ENCODE measurements at regions not wholly inside any gene's neighbourhood (a gene's known extent, or its start where the extent isn't known, plus 50 kb on each side); places are given as distances from the start of the nearest gene placed in this dataset.

GRCh38 chr4:125736057-125736456, 421.3 kb downstream of the FAT4 start:
- TF ChIP-seq, protein P1, sequence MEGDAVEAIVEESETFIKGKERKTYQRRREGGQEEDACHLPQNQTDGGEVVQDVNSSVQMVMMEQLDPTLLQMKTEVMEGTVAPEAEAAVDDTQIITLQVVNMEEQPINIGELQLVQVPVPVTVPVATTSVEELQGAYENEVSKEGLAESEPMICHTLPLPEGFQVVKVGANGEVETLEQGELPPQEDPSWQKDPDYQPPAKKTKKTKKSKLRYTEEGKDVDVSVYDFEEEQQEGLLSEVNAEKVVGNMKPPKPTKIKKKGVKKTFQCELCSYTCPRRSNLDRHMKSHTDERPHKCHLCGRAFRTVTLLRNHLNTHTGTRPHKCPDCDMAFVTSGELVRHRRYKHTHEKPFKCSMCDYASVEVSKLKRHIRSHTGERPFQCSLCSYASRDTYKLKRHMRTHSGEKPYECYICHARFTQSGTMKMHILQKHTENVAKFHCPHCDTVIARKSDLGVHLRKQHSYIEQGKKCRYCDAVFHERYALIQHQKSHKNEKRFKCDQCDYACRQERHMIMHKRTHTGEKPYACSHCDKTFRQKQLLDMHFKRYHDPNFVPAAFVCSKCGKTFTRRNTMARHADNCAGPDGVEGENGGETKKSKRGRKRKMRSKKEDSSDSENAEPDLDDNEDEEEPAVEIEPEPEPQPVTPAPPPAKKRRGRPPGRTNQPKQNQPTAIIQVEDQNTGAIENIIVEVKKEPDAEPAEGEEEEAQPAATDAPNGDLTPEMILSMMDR (IDR thresholded peaks at IDR 0.05; ENCODE audit: low read depth, low read length) = peak; percentile 22; the same call in 1 of the 2 replicates
- Histone ChIP-seq H3K27me3 (ENCODE audit: insufficient read depth, low read depth, severe bottlenecking) (no peaks in the 10 kb centered on the region), H3K27ac (no peak overlapping the region), H3K36me3 (no peaks in the 10 kb centered on the region), H3K9me3 (ENCODE audit: severe bottlenecking) (no peaks in the 10 kb centered on the region), H3K4me3 (ENCODE audit: low read depth, low read length) (no peak overlapping the region)
- no peak for DNase-seq

- Histone ChIP-seq H3K36me3 (no peaks in the 10 kb centered on the region), H3K27ac (no peak overlapping the region), H3K9me3 (ENCODE audit: severe bottlenecking) (peaks cover 4% of the 10 kb centered on the region), H3K4me3 (ENCODE audit: low read depth, low read length) (no peak overlapping the region), H3K27me3 (ENCODE audit: insufficient read depth, low read depth, severe bottlenecking) (no peaks in the 10 kb centered on the region)
- TF ChIP-seq, protein P1 (IDR thresholded peaks at IDR 0.05; ENCODE audit: low read depth, low read length) = no peak
- no peak for DNase-seq
Measured at GRCh38 chr4:125739760-125740159, 425.0 kb downstream of the FAT4 start.

- H3K27ac ChIP-seq = no peak overlapping the region
- H3K9me3 ChIP-seq (ENCODE audit: severe bottlenecking) = peaks cover 10% of the 10 kb centered on the region
- H3K4me3 ChIP-seq (ENCODE audit: low read depth, low read length) = no peak overlapping the region
- H3K36me3 ChIP-seq = no peaks in the 10 kb centered on the region
- no peaks in the 10 kb centered on the region for H3K27me3 ChIP-seq (ENCODE audit: insufficient read depth, low read depth, severe bottlenecking)
- DNase-seq = no peak
- TF ChIP-seq, protein P1 (IDR thresholded peaks at IDR 0.05; ENCODE audit: low read depth, low read length) = 0 out of 2 replicates have a peak, but pooled peaks have one; percentile 16
Measured at GRCh38 chr4:125741825-125742452, 427.2 kb downstream of the FAT4 start.

DNA sequence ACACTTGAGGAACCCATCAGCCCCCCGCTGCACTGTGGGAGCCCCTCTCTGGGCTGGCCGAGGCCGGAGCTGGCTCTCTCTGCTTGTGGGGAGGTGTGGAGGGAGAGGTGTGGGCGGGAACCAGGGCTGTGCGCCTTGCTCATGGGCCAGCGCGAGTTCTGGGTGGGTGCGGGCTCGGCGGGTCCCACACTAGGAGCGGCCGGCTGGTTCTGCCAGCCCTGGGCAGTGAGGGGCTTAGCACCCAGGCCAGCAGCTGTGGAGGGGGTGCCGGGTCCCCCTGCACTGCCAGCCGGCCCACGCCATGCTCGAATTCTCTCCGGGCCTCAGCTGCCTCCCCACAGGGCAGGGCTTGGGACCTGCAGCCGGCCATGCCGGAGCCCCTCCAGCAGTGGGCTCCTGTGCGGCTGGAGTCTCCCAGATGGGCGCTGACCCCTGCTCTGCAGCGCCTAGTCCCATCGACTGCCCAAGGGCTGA, 430.2 kb downstream of the FAT4 start:
- no peak overlapping the region for H3K27ac ChIP-seq
- peaks cover 10% of the 10 kb centered on the region for H3K9me3 ChIP-seq (ENCODE audit: severe bottlenecking)
- no peak overlapping the region for H3K4me3 ChIP-seq (ENCODE audit: low read depth, low read length)
- no peak for DNase-seq
- TF ChIP-seq, protein P1 (IDR thresholded peaks at IDR 0.05; ENCODE audit: low read depth, low read length) = no peak
- H3K36me3 ChIP-seq = no peaks in the 10 kb centered on the region
- H3K27me3 ChIP-seq (ENCODE audit: insufficient read depth, low read depth, severe bottlenecking) = no peaks in the 10 kb centered on the region

DNA sequence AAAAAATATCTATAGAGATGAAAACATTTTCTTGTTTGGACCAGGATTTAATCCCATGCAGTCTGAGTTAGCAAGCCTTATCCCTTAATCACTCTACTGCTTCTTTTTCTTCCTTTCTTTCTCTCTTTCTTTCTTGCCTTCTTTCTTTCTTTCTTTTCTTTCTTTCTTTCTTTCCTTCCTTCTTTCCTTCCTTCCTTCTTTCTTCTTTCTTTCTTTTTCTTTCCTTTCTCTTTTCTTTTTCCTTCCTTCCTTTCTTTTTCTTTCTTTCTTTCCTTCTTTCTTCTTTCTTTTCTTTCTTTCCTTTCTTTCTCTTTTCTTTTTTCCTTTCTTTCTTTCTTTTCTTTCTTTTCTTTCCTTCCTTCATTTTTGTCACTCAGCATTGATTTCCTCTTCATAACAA, 434.6 kb downstream of the FAT4 start:
- DNase-seq = no peak
- TF ChIP-seq, protein P1 (IDR thresholded peaks at IDR 0.05; ENCODE audit: low read depth, low read length) = no peak
- Histone ChIP-seq H3K36me3 (no peaks in the 10 kb centered on the region), H3K9me3 (ENCODE audit: severe bottlenecking) (peaks cover 10% of the 10 kb centered on the region), H3K27ac (no peak overlapping the region), H3K4me3 (ENCODE audit: low read depth, low read length) (no peak overlapping the region), H3K27me3 (ENCODE audit: insufficient read depth, low read depth, severe bottlenecking) (no peaks in the 10 kb centered on the region)

GRCh38 chr4:125750399-125750798, 435.6 kb downstream of the FAT4 start:
- no peaks in the 10 kb centered on the region for H3K36me3 ChIP-seq
- no peak overlapping the region for H3K4me3 ChIP-seq (ENCODE audit: low read depth, low read length)
- TF ChIP-seq, protein P1 (IDR thresholded peaks at IDR 0.05; ENCODE audit: low read depth, low read length) = no peak
- peaks cover under 1% of the 10 kb centered on the region for H3K9me3 ChIP-seq (ENCODE audit: severe bottlenecking)
- DNase-seq = no peak
- H3K27ac ChIP-seq = no peak overlapping the region
- H3K27me3 ChIP-seq (ENCODE audit: insufficient read depth, low read depth, severe bottlenecking) = no peaks in the 10 kb centered on the region
